SU-DHL-6 (cell line): ENCODE measurements at regions not wholly inside any gene's neighbourhood (a gene's known extent, or its start where the extent isn't known, plus 50 kb on each side); places are given as distances from the start of the nearest gene placed in this dataset.

Experiments
- H2AFZ ChIP-seq: fragments of 200-600 bp; sonication (generic); 2 replicates; pipeline ENCODE4 v1.6.1; 2014; ENCODE audit warnings: low read depth, mild to moderate bottlenecking, moderate library complexity, mixed read lengths, antibody characterized with exemption, low read length; ENCODE audit not compliant: severe bottlenecking
- H3F3A ChIP-seq: fragments of 200-600 bp; shearing (Covaris generic); 2 replicates; pipeline ENCODE4 v1.6.0; 2016; ENCODE audit warnings: antibody characterized with exemption, mild to moderate bottlenecking; ENCODE audit not compliant: insufficient read depth
- H3K27ac ChIP-seq: fragments of 200-600 bp; sonication (generic); 2 replicates; pipeline ENCODE4 v1.5.1; 2016; ENCODE audit warnings: low read depth, mild to moderate bottlenecking, low read length, moderate library complexity, mixed read lengths
- H3K27me3 ChIP-seq: fragments of 200-600 bp; sonication (generic), shearing (Covaris generic); 2 replicates; pipeline ENCODE4 v1.6.0; 2014; ENCODE audit warnings: mild to moderate bottlenecking, low read length
- H3K36me3 ChIP-seq: fragments of 200-600 bp; sonication (generic); 2 replicates; pipeline ENCODE4 v1.6.1; 2014; ENCODE audit warnings: mild to moderate bottlenecking, low read length, mixed read lengths
- H3K4me2 ChIP-seq: fragments of 300-600, 200-600 bp; shearing (Covaris generic), sonication (generic); 2 replicates; pipeline ENCODE4 v1.6.0; 2014; ENCODE audit warnings: low read length, low read depth, mild to moderate bottlenecking; ENCODE audit not compliant: poor library complexity, severe bottlenecking
- H3K4me3 ChIP-seq: fragments of 200-600 bp; sonication (generic); 2 replicates; pipeline ENCODE4 v1.5.1; 2014; ENCODE audit warnings: antibody characterized with exemption, low read length, mild to moderate bottlenecking, mixed read lengths; ENCODE audit not compliant: insufficient read depth, poor library complexity, severe bottlenecking
- H3K79me2 ChIP-seq: fragments of 200-600 bp; sonication (generic); 2 replicates; pipeline ENCODE4 v1.6.1; 2014; ENCODE audit warnings: mild to moderate bottlenecking, low read length, moderate library complexity; ENCODE audit not compliant: insufficient read depth
- H3K9ac ChIP-seq: fragments of 200-600 bp; sonication (generic); 2 replicates; pipeline ENCODE4 v1.7.0; 2014; ENCODE audit warnings: mild to moderate bottlenecking, low read length
- H3K9me2 ChIP-seq: fragments of 200-600 bp; sonication (generic); replicated peaks from 2 replicates; pipeline ENCODE4 v1.6.1; 2014; ENCODE audit warnings: low read length; ENCODE audit not compliant: insufficient read depth
- H3K9me3 ChIP-seq: fragments of 200-600 bp; sonication (generic); 2 replicates; pipeline ENCODE4 v1.6.1; 2014; ENCODE audit warnings: low read length, mixed read lengths; ENCODE audit not compliant: insufficient read depth
- H4K20me1 ChIP-seq: fragments of 200-600 bp; sonication (generic); 2 replicates; pipeline ENCODE4 v1.6.1; 2014; ENCODE audit warnings: low read depth, mild to moderate bottlenecking, antibody characterized with exemption, low read length, moderate library complexity, mixed read lengths
- CTCF ChIP-seq: fragments of 200-600 bp; sonication (generic); IDR thresholded peaks from one replicate; pipeline ENCODE4 v1.5.1; 2017; ENCODE audit warnings: antibody characterized with exemption, mild to moderate bottlenecking, low read length, moderate library complexity; ENCODE audit not compliant: insufficient read depth, poor library complexity, severe bottlenecking
- EZH2phosphoT487 ChIP-seq: fragments of 200-600 bp; sonication (generic), shearing (Covaris generic); conservative IDR thresholded peaks from 2 replicates; pipeline ENCODE4 v1.6.1; 2018; ENCODE audit warnings: mild to moderate bottlenecking, antibody characterized with exemption, low read length, moderate library complexity, mixed read lengths

- Histone ChIP-seq H3K9me3 (no peaks in the 10 kb centered on the region), H3K4me2 (no peak overlapping the region), H3K36me3 (no peaks in the 10 kb centered on the region), H3K9me2 (no peaks in the 10 kb centered on the region; the same call in 1 of the 2 replicates), H3K9ac (no peak overlapping the region), H3K27ac (no peak overlapping the region), H2AFZ (no peak overlapping the region), H3K27me3 (no peaks in the 10 kb centered on the region), H3K79me2 (no peaks in the 10 kb centered on the region), H3K4me3 (no peak overlapping the region), H3F3A (no peaks in the 10 kb centered on the region), H4K20me1 (no peaks in the 10 kb centered on the region)
- TF ChIP-seq EZH2phosphoT487 (no peak), CTCF (no peak)
Observed at GRCh38 chr11:113626736-113627135, 79.4 kb downstream of the TMPRSS5 start.

GRCh38 chr11:113623114-113623513 is 83.0 kb downstream of the TMPRSS5 start:
- no peak for TF ChIP-seq CTCF
- TF ChIP-seq EZH2phosphoT487: no peak
- H3K4me3 ChIP-seq: no peak overlapping the region

GRCh38 chr11:113618360-113618759 is 87.7 kb downstream of the TMPRSS5 start:
- H3K27me3 ChIP-seq: no peaks in the 10 kb centered on the region
- H3K79me2 ChIP-seq: no peaks in the 10 kb centered on the region
- TF ChIP-seq CTCF (no peak), EZH2phosphoT487 (no peak)
- no peaks in the 10 kb centered on the region for H3K9me3 ChIP-seq
- no peaks in the 10 kb centered on the region for H3F3A ChIP-seq
- H3K4me3 ChIP-seq: no peak overlapping the region
- H4K20me1 ChIP-seq: no peaks in the 10 kb centered on the region
- no peaks in the 10 kb centered on the region for H3K36me3 ChIP-seq
- H3K9ac ChIP-seq: no peak overlapping the region
- H3K9me2 ChIP-seq: no peaks in the 10 kb centered on the region; the same call in 1 of the 2 replicates
- no peak overlapping the region for H3K4me2 ChIP-seq
- H3K27ac ChIP-seq: no peak overlapping the region
- H2AFZ ChIP-seq: no peak overlapping the region

More at GRCh38 chr11:113623114-113623513, 83.0 kb downstream of the TMPRSS5 start:
- no peaks in the 10 kb centered on the region for H3K36me3 ChIP-seq
- H3K79me2 ChIP-seq: no peaks in the 10 kb centered on the region
- H4K20me1 ChIP-seq: no peaks in the 10 kb centered on the region
- no peaks in the 10 kb centered on the region for H3F3A ChIP-seq
- no peak overlapping the region for H2AFZ ChIP-seq
- no peak overlapping the region for H3K4me2 ChIP-seq
- no peaks in the 10 kb centered on the region; the same call in 1 of the 2 replicates for H3K9me2 ChIP-seq
- no peaks in the 10 kb centered on the region for H3K27me3 ChIP-seq
- no peaks in the 10 kb centered on the region for H3K9me3 ChIP-seq
- H3K9ac ChIP-seq: no peak overlapping the region
- no peak overlapping the region for H3K27ac ChIP-seq
